H1 (cell line): ENCODE measurements at regions not wholly inside any gene's neighbourhood (a gene's known extent, or its start where the extent isn't known, plus 50 kb on each side); places are given as distances from the start of the nearest gene placed in this dataset.

Source experiments
- BACH1 ChIP-seq: IDR thresholded peaks from 2 replicates; pipeline ENCODE4 v1.6.1; 2012; ENCODE audit warnings: low read length, improper control_type of control experiment
- BCL11A ChIP-seq, 2 experiments: IDR thresholded peaks; one replicate each; pipeline ENCODE4 v1.6.1; 2011; ENCODE audit warnings: low read depth in 2 of 2, low read length in 2 of 2, mild to moderate bottlenecking in 2 of 2
- EZH2 ChIP-seq: fragments of 200-600 bp; sonication (generic); IDR thresholded peaks from 2 replicates; pipeline ENCODE4 v1.7.1; 2012; ENCODE audit warnings: low read depth, mild to moderate bottlenecking, moderate library complexity, low read length, inconsistent platforms; ENCODE audit not compliant: severe bottlenecking
- KDM1A ChIP-seq: fragments of 200-600, 300-600 bp; sonication (generic); IDR thresholded peaks from 2 replicates; pipeline ENCODE4 v1.7.1; 2016; ENCODE audit warnings: mild to moderate bottlenecking, low read length, borderline replicate concordance
- NRF1 ChIP-seq: IDR thresholded peaks from 2 replicates; pipeline ENCODE4 v1.6.1; 2011; ENCODE audit warnings: mild to moderate bottlenecking, low read depth, low read length, improper control_type of control experiment
- PHF8 ChIP-seq: fragments of 200-600 bp; sonication (generic); conservative IDR thresholded peaks from 2 replicates; pipeline ENCODE4 v1.7.1; 2012; ENCODE audit warnings: low read depth, mild to moderate bottlenecking, inconsistent platforms, low read length, moderate library complexity
- RXRA ChIP-seq: IDR thresholded peaks from 2 replicates; pipeline ENCODE4 v1.6.1; 2011; ENCODE audit warnings: low read depth, mild to moderate bottlenecking, low read length, moderate library complexity; ENCODE audit not compliant: insufficient read depth
- SRF ChIP-seq: IDR thresholded peaks from 2 replicates; pipeline ENCODE4 v1.6.1; 2011; ENCODE audit warnings: mild to moderate bottlenecking, low read depth, low read length, moderate library complexity

GRCh38 chr4:132344924-132345828, 803.9 kb upstream of the PCDH10 start (continued):
- TF ChIP-seq PHF8 = no peak
- TF ChIP-seq BACH1 = no peak
- TF ChIP-seq KDM1A = no peak
- TF ChIP-seq RXRA = no peak
- TF ChIP-seq EZH2 = no peak
- no peak for TF ChIP-seq NRF1
- no peak for TF ChIP-seq SRF
- no peak for TF ChIP-seq BCL11A (IDR thresholded peaks at IDR 0.05; ENCODE audit: low read depth in 2 of 2, low read length in 2 of 2)
